Peyer's patch (tissue), 4 donors: ENCODE measurements at regions not wholly inside any gene's neighbourhood (a gene's known extent, or its start where the extent isn't known, plus 50 kb on each side); places are given as distances from the start of the nearest gene placed in this dataset.

Experiments
- DNase-seq, 3 donors: peaks; one replicate each; pipeline ENCODE4 v3.0.0-alpha.2; 2017 to 2019
- H3K27ac ChIP-seq, 4 donors: fragments of 200-600 bp; sonication (generic); one replicate each; pipeline ENCODE4 v1.5.1; 2016 to 2019
- H3K27me3 ChIP-seq, 2 donors: fragments of 200-600 bp; sonication (generic); one replicate each; pipeline ENCODE4 v1.5.1; 2019
- H3K36me3 ChIP-seq, 3 donors: fragments of 200-600 bp; sonication (generic); one replicate each; pipeline ENCODE4 v1.5.1; 2016 to 2019
- H3K4me1 ChIP-seq, 4 donors: fragments of 200-600 bp; sonication (generic); one replicate each; pipeline ENCODE4 v1.5.1; 2016 to 2019
- H3K4me3 ChIP-seq, 4 donors: fragments of 200-600 bp; sonication (generic); 1 replicate in 3 of 4; 2 replicates in 1 of 4; pipeline ENCODE4 v1.5.1; 2016 to 2019; ENCODE audit warnings: mild to moderate bottlenecking in 1 of 4
- H3K9me3 ChIP-seq, 4 donors: fragments of 200-600 bp; sonication (generic); one replicate each; pipeline ENCODE4 v1.5.1; 2016 to 2019; ENCODE audit warnings: mild to moderate bottlenecking in 1 of 4
- POLR2A ChIP-seq, 2 donors: fragments of 450-650 bp; IDR thresholded peaks; one replicate each; pipeline ENCODE4 v1.5.1; 2017; ENCODE audit warnings: antibody characterized with exemption in 2 of 2, mild to moderate bottlenecking in 2 of 2, moderate library complexity in 2 of 2
- TF ChIP-seq, protein P1 (sequence below), 6 experiments: fragments of 450-650 bp in 4 of 6; fragments of 200-600 bp in 2 of 6; sonication (generic) in 1 of 6; IDR thresholded peaks; one replicate each; pipeline ENCODE4 v1.5.1; 2017 to 2019; ENCODE audit warnings: antibody characterized with exemption in 6 of 6, mild to moderate bottlenecking in 3 of 6, moderate library complexity in 1 of 6

DNA sequence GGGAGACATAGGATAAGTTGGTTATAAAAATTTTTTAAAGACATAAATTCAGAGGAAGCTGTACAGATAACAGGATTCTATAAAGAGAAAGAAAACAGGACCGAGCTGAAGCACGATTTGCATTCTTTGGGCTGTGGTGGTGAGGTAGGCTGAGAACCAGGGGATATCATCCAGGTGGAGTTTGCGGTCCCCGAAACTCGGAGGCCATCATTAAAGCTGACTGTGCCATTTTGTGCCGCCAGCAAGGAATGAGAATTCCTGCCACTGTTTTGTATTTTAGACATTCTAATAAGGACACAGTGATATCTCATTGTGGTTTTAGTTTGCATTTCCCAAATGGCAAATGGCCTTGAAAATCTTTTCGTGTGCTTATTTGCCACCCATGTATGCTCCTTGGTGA, 197.9 kb downstream of the IRF8 start:
- Histone ChIP-seq H3K36me3 (no peaks in the 10 kb centered on the region), H3K4me3 (no peak overlapping the region), H3K4me1 (peaks cover 0 to 5% (median 0%) of the 10 kb centered on the region in 4 donors), H3K9me3 (no peaks in the 10 kb centered on the region), H3K27ac (no peak overlapping the region), H3K27me3 (no peaks in the 10 kb centered on the region)
- DNase-seq = peak in 1 of 3 donors; percentile 17
- TF ChIP-seq, protein P1, sequence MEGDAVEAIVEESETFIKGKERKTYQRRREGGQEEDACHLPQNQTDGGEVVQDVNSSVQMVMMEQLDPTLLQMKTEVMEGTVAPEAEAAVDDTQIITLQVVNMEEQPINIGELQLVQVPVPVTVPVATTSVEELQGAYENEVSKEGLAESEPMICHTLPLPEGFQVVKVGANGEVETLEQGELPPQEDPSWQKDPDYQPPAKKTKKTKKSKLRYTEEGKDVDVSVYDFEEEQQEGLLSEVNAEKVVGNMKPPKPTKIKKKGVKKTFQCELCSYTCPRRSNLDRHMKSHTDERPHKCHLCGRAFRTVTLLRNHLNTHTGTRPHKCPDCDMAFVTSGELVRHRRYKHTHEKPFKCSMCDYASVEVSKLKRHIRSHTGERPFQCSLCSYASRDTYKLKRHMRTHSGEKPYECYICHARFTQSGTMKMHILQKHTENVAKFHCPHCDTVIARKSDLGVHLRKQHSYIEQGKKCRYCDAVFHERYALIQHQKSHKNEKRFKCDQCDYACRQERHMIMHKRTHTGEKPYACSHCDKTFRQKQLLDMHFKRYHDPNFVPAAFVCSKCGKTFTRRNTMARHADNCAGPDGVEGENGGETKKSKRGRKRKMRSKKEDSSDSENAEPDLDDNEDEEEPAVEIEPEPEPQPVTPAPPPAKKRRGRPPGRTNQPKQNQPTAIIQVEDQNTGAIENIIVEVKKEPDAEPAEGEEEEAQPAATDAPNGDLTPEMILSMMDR (IDR thresholded peaks at IDR 0.05) = no peak
- TF ChIP-seq POLR2A (IDR thresholded peaks at IDR 0.05) = no peak

GRCh38 chr16:86099326-86099725, 200.4 kb downstream of the IRF8 start:
- no peaks in the 10 kb centered on the region for H3K36me3 ChIP-seq
- no peaks in the 10 kb centered on the region for H3K27me3 ChIP-seq
- peaks cover 0 to 5% (median 0%) of the 10 kb centered on the region in 4 donors for H3K4me1 ChIP-seq
- no peak overlapping the region for H3K4me3 ChIP-seq
- no peaks in the 10 kb centered on the region for H3K9me3 ChIP-seq
- TF ChIP-seq, protein P1 (IDR thresholded peaks at IDR 0.05) = no peak
- TF ChIP-seq POLR2A (IDR thresholded peaks at IDR 0.05) = no peak
- H3K27ac ChIP-seq = no peak overlapping the region
- peak in 2 of 3 donors; percentile 12 to 24 for DNase-seq

DNA sequence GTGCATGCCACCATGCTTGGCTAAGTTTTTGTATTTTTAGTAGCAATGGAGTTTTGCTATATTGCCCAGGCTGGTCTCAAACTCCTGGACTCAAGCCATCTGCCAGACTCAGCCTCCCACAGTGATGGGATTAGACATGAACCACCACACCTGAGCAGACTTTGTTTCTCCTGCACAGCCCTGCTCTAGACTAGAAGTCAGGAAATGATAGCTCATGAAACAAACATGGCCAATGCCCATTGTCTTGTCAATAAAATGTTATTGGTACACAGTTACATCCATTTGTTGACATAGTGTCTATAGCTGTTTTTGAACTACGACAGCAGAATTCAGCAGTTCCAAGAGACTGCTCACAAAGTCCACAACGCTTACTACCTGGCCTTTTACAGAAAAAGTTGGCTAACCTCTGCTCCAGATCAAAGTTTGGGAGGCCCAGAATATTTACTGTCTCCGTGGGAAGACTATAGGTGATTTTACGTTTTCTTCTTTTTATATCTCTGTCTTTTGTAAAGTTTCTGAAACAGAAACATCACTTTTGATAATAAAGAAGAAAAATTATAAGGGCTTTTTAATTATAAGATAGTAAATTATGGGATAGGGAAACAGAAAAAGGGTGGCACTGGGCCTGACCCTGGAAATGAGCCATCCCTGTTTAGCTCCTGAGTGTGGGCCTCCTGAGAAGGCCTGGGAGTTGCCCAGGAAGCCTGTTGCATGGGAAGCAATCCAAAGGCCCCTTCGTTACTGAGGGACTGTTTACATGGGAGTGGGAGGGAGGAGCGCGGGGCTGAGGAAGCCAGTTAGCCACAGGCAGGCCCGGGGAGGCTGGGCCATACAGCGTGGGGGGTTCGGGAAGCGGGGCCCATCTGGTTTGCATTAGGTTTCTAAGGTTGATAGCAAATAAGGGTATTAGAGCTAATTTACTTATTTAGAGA, 201.5 kb downstream of the IRF8 start:
- TF ChIP-seq, protein P1 (IDR thresholded peaks at IDR 0.05) = no peak
- no peak for TF ChIP-seq POLR2A (IDR thresholded peaks at IDR 0.05)
- Histone ChIP-seq H3K9me3 (no peaks in the 10 kb centered on the region), H3K36me3 (no peaks in the 10 kb centered on the region), H3K27ac (no peak overlapping the region), H3K4me3 (no peak overlapping the region), H3K27me3 (no peaks in the 10 kb centered on the region), H3K4me1 (peaks cover 0 to 5% (median 0%) of the 10 kb centered on the region in 4 donors)
- DNase-seq = peak in 2 of 3 donors; percentile 25 to 43

DNA sequence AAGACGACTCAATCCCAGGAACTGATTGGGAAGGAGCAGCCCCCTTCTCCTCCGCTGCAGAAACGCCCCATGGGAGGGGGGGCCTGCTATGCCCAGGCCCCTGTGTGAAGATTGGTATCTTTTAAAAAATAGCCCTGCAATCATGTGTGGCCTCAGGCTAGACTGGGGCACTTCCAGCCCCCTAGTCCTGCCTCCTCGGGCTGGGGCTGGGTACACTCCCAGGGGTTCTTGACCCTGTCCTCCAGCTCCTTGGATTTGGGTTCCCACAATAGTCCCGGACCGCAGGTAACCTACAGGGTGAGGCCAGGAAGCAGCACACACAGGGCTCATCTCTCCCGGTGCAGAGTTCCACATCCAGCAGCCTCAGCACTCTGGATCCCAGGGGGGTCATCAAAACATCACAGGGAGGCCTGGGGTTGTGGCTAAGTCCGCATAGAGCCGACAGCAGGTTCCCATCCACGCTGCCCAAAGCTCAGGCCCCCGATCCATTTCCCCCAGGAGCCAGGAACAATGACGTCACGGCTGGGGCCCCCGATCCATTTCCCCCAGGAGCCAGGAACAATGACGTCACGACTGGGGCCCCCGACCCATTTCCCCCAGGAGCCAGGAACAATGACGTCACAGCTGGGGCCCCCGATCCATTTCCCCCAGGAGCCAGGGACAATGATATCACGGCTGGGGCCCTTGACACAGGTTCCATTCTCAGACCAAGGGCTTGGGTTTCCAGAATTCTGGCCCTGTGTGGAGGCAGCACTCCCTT, 202.4 kb downstream of the IRF8 start:
- Histone ChIP-seq H3K36me3 (no peaks in the 10 kb centered on the region), H3K27ac (no peak overlapping the region), H3K4me3 (no peak overlapping the region), H3K27me3 (no peaks in the 10 kb centered on the region), H3K9me3 (no peaks in the 10 kb centered on the region), H3K4me1 (peaks cover 0 to 5% (median 0%) of the 10 kb centered on the region in 4 donors)
- no peak for TF ChIP-seq POLR2A (IDR thresholded peaks at IDR 0.05)
- TF ChIP-seq, protein P1 (IDR thresholded peaks at IDR 0.05) = no peak
- peak in 2 of 3 donors; percentile 24 to 44 for DNase-seq

- H3K27ac ChIP-seq = no peak overlapping the region
- peak in 1 of 3 donors; percentile 42 for DNase-seq
- H3K36me3 ChIP-seq = no peaks in the 10 kb centered on the region
- H3K4me1 ChIP-seq = peaks cover 0 to 5% (median 0%) of the 10 kb centered on the region in 4 donors
- no peaks in the 10 kb centered on the region for H3K9me3 ChIP-seq
- no peak for TF ChIP-seq POLR2A (IDR thresholded peaks at IDR 0.05)
- TF ChIP-seq, protein P1 (IDR thresholded peaks at IDR 0.05) = no peak
- H3K4me3 ChIP-seq = no peak overlapping the region
- no peaks in the 10 kb centered on the region for H3K27me3 ChIP-seq
Measured at GRCh38 chr16:86101897-86102157, 202.9 kb downstream of the IRF8 start.
